ENCODE measurements at regions not wholly inside any gene's neighbourhood (a gene's known extent, or its start where the extent isn't known, plus 50 kb on each side); places are given as distances from the start of the nearest gene placed in this dataset.

- BruUV-seq (replicated peaks) = no TSS peak
- Mint-ChIP-seq H3K4me3 (ENCODE audit: unreplicated experiment) (no peak overlapping the region), H3K9me3 (ENCODE audit: unreplicated experiment) (no peaks in the 10 kb centered on the region), H3K27ac (ENCODE audit: unreplicated experiment) (no peak overlapping the region), H3K4me1 (ENCODE audit: low read depth, unreplicated experiment) (no peaks in the 10 kb centered on the region), H3K36me3 (ENCODE audit: insufficient read depth, unreplicated experiment) (no peaks in the 10 kb centered on the region), H3K27me3 (ENCODE audit: insufficient read depth, unreplicated experiment) (no peaks in the 10 kb centered on the region)
- Histone ChIP-seq H3K4me1 (no peaks in the 10 kb centered on the region), H3K4me3 (ENCODE audit: low read depth, low read length) (no peak overlapping the region), H3K27me3 (replicated peaks; ENCODE audit: control insufficient read depth, insufficient read depth, low read length) (no peaks in the 10 kb centered on the region; the same call in 1 of the 2 replicates), H3K36me3 (ENCODE audit: control insufficient read depth, insufficient read depth, low read length) (no peaks in the 10 kb centered on the region), H3K9me3 (no peaks in the 10 kb centered on the region)
- intact Hi-C loops (cut with micrococcal nuclease; ENCODE audit: unreplicated experiment) = no loop called here
- DNase-seq = no peak
- CTCF ChIA-PET = no interaction called here
- POLR2A ChIA-PET = no interaction called here
- no peak for TF ChIP-seq CTCF (IDR thresholded peaks at IDR 0.05; ENCODE audit: insufficient read depth in 1 of 2, low read depth in 1 of 2, low read length in 1 of 2, severe bottlenecking in 1 of 2, unreplicated experiment in 1 of 2)
These were observed 492.2 kb downstream of the CDH11 start for GRCh38 chr16:64629622-64630021.

DNA sequence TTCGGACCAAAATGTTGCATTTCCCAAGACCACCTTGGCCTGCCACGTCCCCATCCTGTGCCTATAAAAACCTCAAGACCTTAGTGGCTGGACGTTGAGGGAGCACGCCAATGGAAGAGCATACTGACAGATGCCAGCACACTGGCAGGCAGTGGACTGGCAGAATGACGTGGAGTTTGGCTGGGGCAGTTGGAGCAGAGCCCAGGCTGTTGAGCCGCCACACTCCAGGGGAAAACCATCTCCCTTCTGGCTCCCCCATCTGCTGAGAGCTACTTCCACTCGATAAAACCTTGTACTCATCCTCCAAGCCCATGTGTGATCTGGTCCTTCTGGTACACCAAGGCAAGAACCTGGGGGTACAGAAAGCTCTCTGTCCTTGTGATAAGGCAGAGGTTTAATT lies 494.1 kb downstream of the CDH11 start:
- no peak overlapping the region for H3K27ac Mint-ChIP-seq (ENCODE audit: unreplicated experiment)
- no peaks in the 10 kb centered on the region for H3K36me3 ChIP-seq (ENCODE audit: control insufficient read depth, insufficient read depth, low read length)

DNA sequence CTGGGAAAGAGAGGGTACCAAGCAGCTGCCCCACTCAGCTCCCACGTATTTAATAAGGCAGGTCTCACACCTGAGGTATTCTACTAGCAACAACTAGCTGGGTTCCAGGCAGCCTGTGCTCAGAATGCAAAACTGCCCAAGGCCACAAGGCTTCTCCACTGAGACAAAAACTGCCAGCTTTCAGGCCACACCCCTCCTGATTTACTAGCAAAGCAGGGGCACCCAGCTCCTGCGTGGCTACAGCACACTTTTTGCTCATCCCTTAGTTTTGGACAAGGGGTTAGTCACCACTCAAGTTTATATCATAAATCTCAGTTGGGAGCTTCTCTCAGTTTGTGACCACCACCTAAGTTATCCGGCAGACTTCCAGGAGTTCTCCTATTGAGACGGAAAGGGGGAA lies 494.6 kb downstream of the CDH11 start:
- Histone ChIP-seq H3K4me1 (no peaks in the 10 kb centered on the region), H3K4me3 (ENCODE audit: low read depth, low read length) (no peak overlapping the region), H3K9me3 (no peaks in the 10 kb centered on the region), H3K36me3 (ENCODE audit: control insufficient read depth, insufficient read depth, low read length) (no peaks in the 10 kb centered on the region), H3K27me3 (replicated peaks; ENCODE audit: control insufficient read depth, insufficient read depth, low read length) (no peaks in the 10 kb centered on the region; the same call in 1 of the 2 replicates)
- ChIA-PET CTCF (no interaction called here), POLR2A (no interaction called here)
- Mint-ChIP-seq H3K36me3 (ENCODE audit: insufficient read depth, unreplicated experiment) (no peaks in the 10 kb centered on the region), H3K4me1 (ENCODE audit: low read depth, unreplicated experiment) (no peaks in the 10 kb centered on the region), H3K9me3 (ENCODE audit: unreplicated experiment) (no peaks in the 10 kb centered on the region), H3K27ac (ENCODE audit: unreplicated experiment) (no peak overlapping the region), H3K27me3 (ENCODE audit: insufficient read depth, unreplicated experiment) (no peaks in the 10 kb centered on the region), H3K4me3 (ENCODE audit: unreplicated experiment) (no peak overlapping the region)
- no TSS peak for BruUV-seq (replicated peaks)
- DNase-seq = no peak
- intact Hi-C loops (cut with micrococcal nuclease; ENCODE audit: unreplicated experiment) = no loop called here
- TF ChIP-seq CTCF (IDR thresholded peaks at IDR 0.05; ENCODE audit: insufficient read depth in 1 of 2, low read depth in 1 of 2, low read length in 1 of 2, severe bottlenecking in 1 of 2, unreplicated experiment in 1 of 2) = no peak

More for the DNA sequence above, 494.1 kb downstream of the CDH11 start:
- ChIA-PET POLR2A (no interaction called here), CTCF (no interaction called here)
- Histone ChIP-seq H3K4me1 (no peaks in the 10 kb centered on the region), H3K27me3 (replicated peaks; ENCODE audit: control insufficient read depth, insufficient read depth, low read length) (no peaks in the 10 kb centered on the region; the same call in 1 of the 2 replicates), H3K9me3 (no peaks in the 10 kb centered on the region), H3K4me3 (ENCODE audit: low read depth, low read length) (no peak overlapping the region)
- intact Hi-C loops (cut with micrococcal nuclease; ENCODE audit: unreplicated experiment) = no loop called here
- no peak for TF ChIP-seq CTCF (IDR thresholded peaks at IDR 0.05; ENCODE audit: insufficient read depth in 1 of 2, low read depth in 1 of 2, low read length in 1 of 2, severe bottlenecking in 1 of 2, unreplicated experiment in 1 of 2)
- Mint-ChIP-seq H3K4me1 (ENCODE audit: low read depth, unreplicated experiment) (no peaks in the 10 kb centered on the region), H3K27me3 (ENCODE audit: insufficient read depth, unreplicated experiment) (no peaks in the 10 kb centered on the region), H3K36me3 (ENCODE audit: insufficient read depth, unreplicated experiment) (no peaks in the 10 kb centered on the region), H3K9me3 (ENCODE audit: unreplicated experiment) (no peaks in the 10 kb centered on the region), H3K4me3 (ENCODE audit: unreplicated experiment) (no peak overlapping the region)
- DNase-seq = no peak
- no TSS peak for BruUV-seq (replicated peaks)
